GM19043 (cell line): ENCODE measurements at regions not wholly inside any gene's neighbourhood (a gene's known extent, or its start where the extent isn't known, plus 50 kb on each side); places are given as distances from the start of the nearest gene placed in this dataset.

Experiments
- ATAC-seq: cut with Tn5 transposase; IDR thresholded peaks from one replicate; pipeline ENCODE4 v1.9.1; 2021; ENCODE audit warnings: low read depth; ENCODE audit not compliant: unreplicated experiment

GRCh38 chr12:107435072-107435471, 250.5 kb upstream of the PWP1 start:
- ATAC-seq: no peak

- ATAC-seq: no peak
Observed at GRCh38 chr12:107435520-107435919, 250.1 kb upstream of the PWP1 start.

- no peak for ATAC-seq
Observed at GRCh38 chr12:107436376-107436775, 249.2 kb upstream of the PWP1 start.

GRCh38 chr12:107436836-107437235, 248.8 kb upstream of the PWP1 start:
- ATAC-seq: no peak

GRCh38 chr12:107437954-107438353, 247.6 kb upstream of the PWP1 start:
- ATAC-seq: no peak

GRCh38 chr12:107439026-107439738, 246.4 kb upstream of the PWP1 start:
- no peak for ATAC-seq

- ATAC-seq: no peak
Observed at GRCh38 chr12:107440606-107441005, 245.0 kb upstream of the PWP1 start.

GRCh38 chr12:107441665-107442300, 243.8 kb upstream of the PWP1 start:
- no peak for ATAC-seq

GRCh38 chr12:107442326-107442987, 243.1 kb upstream of the PWP1 start:
- no peak for ATAC-seq

GRCh38 chr12:107443320-107444090, 242.1 kb upstream of the PWP1 start:
- no peak for ATAC-seq

GRCh38 chr12:107444771-107445170, 240.8 kb upstream of the PWP1 start:
- ATAC-seq: no peak

GRCh38 chr12:107446476-107446875, 239.1 kb upstream of the PWP1 start:
- no peak for ATAC-seq

GRCh38 chr12:107447336-107447735, 238.3 kb upstream of the PWP1 start:
- no peak for ATAC-seq

- no peak for ATAC-seq
Observed at GRCh38 chr12:107448198-107448597, 237.4 kb upstream of the PWP1 start.

GRCh38 chr12:107449891-107450290, 235.7 kb upstream of the PWP1 start:
- no peak for ATAC-seq

GRCh38 chr12:107450541-107450940, 235.1 kb upstream of the PWP1 start:
- ATAC-seq: no peak

GRCh38 chr12:107451246-107451645, 234.4 kb upstream of the PWP1 start:
- ATAC-seq: no peak

- ATAC-seq: no peak
Observed at GRCh38 chr12:107454109-107454830, 231.3 kb upstream of the PWP1 start.

GRCh38 chr12:107457362-107457935, 228.2 kb upstream of the PWP1 start:
- ATAC-seq: no peak

- no peak for ATAC-seq
Observed at GRCh38 chr12:107458163-107458562, 227.4 kb upstream of the PWP1 start.
